ENCODE measurements at regions not wholly inside any gene's neighbourhood (a gene's known extent, or its start where the extent isn't known, plus 50 kb on each side); places are given as distances from the start of the nearest gene placed in this dataset.
A peak's percentile ranks its signal among the peaks of the same experiment; 100 is the strongest.

DNA sequence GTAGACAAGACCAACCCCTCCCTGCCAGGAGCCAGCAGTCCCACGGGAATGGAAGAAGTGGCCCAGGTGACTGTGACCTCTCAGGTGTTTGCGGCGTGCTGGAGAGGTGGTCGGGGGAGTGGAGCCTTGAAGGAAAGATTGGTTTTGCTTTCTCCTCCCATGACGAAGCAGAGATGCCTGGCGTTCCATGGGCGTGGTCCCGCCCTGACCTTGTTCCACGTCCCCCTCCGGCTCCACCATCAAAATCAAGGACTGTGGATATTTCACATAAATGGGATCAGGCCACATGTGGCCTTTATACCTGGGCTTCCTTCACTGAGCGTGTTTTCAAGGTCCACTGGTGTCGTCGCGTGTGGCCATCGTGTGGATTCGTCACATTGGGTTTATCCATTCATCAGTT, 270.6 kb upstream of the TNRC6C start:
- Histone ChIP-seq H3K4me3 (no peak overlapping the region), H3K27me3 (peaks cover 17% of the 10 kb centered on the region; the same call in 1 of the 2 replicates), H3K4me1 (peaks cover 9% of the 10 kb centered on the region), H3K36me3 (no peaks in the 10 kb centered on the region), H3K9me3 (replicated peaks) (no peaks in the 10 kb centered on the region), H3K27ac (no peak overlapping the region)
- DNase-seq: no peak

DNA sequence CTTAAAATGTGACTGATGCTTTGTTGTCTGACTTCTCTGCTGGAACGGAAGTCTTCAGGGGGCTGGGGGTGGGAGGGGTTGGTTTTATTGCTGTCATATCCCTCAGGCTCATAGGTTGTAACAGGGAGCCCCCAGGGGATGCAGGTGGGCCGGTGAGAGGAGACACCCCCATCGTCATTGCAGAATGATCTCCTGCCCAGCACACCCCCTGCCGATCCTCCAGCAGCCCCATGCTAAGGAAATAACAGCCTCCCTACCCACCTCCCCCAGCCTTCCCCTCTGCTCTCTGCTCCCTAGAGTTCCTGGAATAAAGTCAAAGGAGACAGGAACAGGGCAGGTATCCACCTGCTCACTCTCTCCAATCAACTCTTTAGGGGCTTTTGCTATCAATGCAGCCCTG, 270.1 kb upstream of the TNRC6C start:
- Histone ChIP-seq H3K9me3 (replicated peaks) (no peaks in the 10 kb centered on the region), H3K4me1 (peaks cover 9% of the 10 kb centered on the region), H3K36me3 (no peaks in the 10 kb centered on the region), H3K27ac (no peak overlapping the region), H3K4me3 (no peak overlapping the region), H3K27me3 (peaks cover 21% of the 10 kb centered on the region)
- DNase-seq: no peak

DNA sequence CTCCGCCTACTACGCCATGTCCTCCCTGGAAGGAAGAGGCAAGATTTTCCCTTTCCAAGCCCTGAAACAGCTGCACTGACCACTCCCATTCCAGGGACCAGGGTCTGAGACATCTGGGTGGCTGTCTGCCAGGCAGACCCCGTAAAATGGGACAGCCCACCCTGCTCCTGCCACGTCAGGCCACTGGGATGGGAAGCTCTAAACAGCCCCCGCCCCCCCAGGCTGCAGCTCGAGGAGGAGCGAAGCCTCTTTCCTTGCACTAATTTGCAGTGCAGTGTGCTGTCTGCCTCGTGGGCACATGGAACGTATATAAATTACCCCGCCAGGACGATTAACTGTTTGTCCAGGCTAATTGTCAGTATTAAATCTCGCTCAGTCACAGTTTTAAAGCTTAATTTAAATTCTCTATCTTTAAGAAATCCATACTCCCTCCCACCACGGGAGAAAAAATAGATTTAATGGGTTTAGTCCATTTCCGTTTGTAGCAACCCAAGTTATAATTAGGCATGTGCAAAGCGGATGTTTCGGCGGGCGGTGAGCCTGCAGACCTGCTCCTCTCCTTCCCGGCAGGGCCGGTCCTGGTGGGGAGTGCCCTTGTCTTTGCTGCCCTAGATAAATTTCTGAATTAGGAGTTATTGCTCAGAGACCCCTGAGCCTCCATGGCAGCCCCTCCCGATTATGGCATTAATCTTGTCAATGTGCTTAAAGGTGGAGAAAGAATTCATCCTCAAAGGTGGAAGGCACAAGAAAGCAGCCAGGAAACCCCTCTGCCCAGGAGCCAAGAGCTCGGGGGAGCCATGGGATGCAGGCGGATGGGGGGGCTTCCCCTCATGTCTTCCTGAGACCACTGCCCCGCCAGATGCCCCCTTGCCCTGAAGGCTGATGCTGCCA, 268.0 kb upstream of the TNRC6C start:
- no peaks in the 10 kb centered on the region for H3K36me3 ChIP-seq
- H3K4me3 ChIP-seq: peak overlapping the region; percentile 21
- peaks cover 33% of the 10 kb centered on the region for H3K27me3 ChIP-seq
- peaks cover 9% of the 10 kb centered on the region for H3K4me1 ChIP-seq
- DNase-seq: peak; percentile 53 to 54
- no peak overlapping the region for H3K27ac ChIP-seq
- no peaks in the 10 kb centered on the region for H3K9me3 ChIP-seq (replicated peaks)

DNA sequence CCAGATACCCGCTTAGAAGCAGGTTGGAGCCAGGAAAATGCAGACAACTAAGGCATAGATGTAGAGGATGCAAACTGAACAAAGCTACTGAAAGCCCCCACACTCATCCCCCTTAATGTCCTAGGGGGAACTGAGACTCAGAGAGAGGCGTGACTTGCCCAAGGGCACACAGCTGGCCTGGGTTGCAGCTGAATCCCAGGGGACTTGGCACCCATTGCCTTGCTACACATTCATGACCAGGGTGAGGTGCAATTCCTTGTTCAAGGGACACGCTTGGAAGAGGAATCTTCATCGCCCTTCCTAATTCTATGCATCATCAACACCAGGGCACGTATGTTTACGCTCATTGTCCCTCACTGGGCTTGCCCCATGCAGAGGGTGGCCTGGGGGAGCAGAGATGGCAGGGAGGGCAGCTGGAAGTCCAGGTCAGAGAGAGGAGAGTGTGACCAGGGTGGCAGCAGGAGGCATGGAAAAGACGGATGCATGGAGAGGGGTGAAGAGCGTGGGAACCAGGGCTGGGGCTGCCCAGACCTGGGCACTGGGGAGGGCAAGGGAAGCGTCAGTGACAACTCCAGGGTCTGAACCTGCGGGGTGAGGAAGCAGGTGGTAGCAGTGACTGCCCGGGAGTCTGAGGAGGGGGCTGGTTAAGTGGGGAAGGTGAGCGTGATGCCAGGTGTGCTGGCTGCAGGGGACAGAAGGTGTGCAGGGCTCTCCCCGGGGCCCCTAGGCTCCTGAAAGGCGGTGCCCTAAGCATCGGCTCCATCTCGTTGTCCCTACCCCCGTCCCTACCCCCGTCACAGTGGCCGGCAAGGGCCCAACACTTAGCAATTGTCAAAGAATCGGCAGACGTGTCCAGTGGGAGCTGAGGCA, 267.1 kb upstream of the TNRC6C start:
- no peak overlapping the region for H3K27ac ChIP-seq
- H3K36me3 ChIP-seq: no peaks in the 10 kb centered on the region
- H3K4me3 ChIP-seq: no peak overlapping the region
- H3K9me3 ChIP-seq (replicated peaks): no peaks in the 10 kb centered on the region
- peaks cover 9% of the 10 kb centered on the region for H3K4me1 ChIP-seq
- H3K27me3 ChIP-seq: peaks cover 33% of the 10 kb centered on the region
- no peak for DNase-seq

DNA sequence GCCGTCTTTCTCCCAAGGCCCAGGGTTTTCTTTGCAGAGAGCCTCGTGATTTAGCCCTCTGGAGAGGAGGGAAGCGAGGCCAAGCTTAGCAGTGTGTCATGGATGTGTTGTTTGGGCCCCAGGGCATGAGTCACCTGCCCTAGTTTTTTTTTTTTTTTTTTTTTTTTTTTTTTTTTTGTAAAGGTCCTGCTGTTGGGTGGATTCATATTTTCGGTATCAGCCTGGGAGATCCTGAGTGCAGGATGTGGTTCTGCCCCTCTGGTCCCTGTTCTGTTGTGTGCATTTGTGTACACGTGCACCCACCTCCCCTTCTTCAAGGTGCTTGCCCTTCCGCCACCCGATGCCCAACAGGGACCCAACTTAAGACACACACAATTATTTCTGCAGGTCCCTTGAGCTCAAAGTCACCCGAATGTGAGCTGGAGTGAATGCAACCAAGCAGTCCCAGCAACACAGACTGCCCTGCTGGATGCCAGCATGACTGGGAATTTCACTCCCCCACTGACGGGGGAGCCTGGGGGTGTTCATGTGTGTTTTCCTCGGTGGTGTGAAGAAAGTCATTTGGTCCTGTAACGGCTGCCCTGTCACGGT, 265.8 kb upstream of the TNRC6C start:
- no peaks in the 10 kb centered on the region for H3K36me3 ChIP-seq
- peak in 1 of 2 experiments; percentile 15 for DNase-seq
- H3K4me1 ChIP-seq: peaks cover 9% of the 10 kb centered on the region
- no peaks in the 10 kb centered on the region for H3K9me3 ChIP-seq (replicated peaks)
- no peak overlapping the region for H3K4me3 ChIP-seq
- peaks cover 33% of the 10 kb centered on the region for H3K27me3 ChIP-seq
- H3K27ac ChIP-seq: no peak overlapping the region

DNA sequence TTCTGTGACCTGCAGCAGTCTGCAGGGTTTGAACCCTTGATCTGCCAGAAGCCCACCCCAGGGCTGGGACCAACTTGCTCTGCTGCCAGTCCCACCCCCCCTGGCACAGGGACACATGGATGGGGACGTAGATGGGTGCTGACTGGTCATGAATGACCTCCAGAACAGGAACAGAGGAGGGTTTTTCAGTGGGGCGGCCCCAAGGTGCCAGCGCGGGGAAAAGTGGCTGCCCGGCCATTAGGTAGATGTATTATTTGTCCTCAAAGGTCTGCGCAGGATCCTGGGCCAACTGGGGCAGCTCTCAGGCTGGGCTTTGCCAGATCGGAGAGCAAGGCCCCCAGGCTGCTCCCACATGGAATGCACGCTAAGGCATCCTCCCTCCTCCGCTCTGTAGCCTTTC, 265.2 kb upstream of the TNRC6C start:
- Histone ChIP-seq H3K36me3 (no peaks in the 10 kb centered on the region), H3K27me3 (peaks cover 34% of the 10 kb centered on the region), H3K9me3 (replicated peaks) (no peaks in the 10 kb centered on the region), H3K27ac (no peak overlapping the region), H3K4me1 (peaks cover 9% of the 10 kb centered on the region), H3K4me3 (no peak overlapping the region)
- no peak for DNase-seq

DNA sequence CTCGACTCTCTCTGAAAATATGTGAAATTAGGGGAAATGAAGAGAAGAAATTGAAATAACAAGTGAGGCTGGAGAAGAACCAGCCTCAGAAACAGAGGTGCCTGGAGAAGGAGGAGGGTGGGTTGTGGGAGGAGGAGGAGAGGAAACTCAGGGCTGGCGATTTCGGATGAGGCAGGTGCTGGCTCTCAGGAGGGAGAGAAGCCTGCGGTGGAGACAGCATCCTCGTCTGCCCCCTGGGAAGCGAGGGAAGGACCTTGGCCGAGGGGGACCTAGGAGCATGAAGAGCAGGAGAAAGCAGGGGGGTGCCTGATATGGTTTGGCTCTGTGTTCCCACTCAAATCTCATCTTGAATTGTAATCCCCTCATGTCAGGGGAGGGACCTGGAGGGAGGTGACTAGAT, 264.7 kb upstream of the TNRC6C start:
- Histone ChIP-seq H3K36me3 (no peaks in the 10 kb centered on the region), H3K27me3 (peaks cover 36% of the 10 kb centered on the region), H3K4me1 (peaks cover 9% of the 10 kb centered on the region), H3K9me3 (replicated peaks) (no peaks in the 10 kb centered on the region), H3K4me3 (no peak overlapping the region), H3K27ac (no peak overlapping the region)
- DNase-seq: no peak

DNA sequence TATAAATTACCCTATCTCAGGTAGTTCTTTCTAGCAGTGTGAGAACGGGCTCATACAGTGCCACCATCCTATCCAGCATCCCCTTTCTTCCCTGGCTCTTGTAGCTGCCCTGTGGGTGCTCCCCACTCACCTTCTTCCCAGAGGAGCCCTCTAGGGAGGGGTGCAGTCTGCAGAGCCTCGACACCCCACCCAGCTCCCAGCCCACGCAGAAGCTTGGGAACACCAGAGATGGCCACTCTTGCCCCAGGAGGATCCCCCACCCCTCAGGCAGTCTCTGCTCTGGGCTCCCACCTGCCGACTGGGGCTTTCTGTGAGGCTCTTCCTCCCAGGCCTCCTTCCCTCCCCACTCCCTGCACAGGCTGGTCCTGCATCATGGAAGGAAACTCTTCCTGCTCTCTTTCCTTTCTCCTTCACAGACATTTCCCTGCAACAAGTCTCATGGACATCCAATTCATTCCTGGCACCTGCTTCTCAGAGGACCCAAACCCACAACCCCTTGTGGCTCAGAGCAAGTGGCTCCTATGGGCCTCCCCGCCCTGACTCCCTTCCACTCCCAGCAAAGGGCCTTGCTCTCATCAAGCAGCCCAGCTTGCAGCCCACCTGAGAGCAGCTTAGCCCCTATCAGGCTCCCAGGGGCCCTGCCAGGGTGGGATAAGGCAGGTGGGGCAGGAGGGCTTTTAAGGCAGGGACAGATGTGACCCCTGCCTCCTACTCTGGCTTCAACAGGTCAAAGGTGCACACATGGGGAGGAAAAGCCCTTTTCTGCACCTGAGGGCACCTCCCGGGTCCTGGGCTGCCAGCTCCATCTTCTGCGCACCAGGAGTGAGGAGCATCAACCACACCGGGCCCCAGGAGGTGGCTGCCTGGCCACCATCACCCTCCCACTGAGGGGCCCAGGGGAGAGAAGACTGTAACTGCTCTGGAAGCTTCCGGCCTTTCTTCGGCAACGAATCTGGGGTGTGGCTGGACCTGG, 263.8 kb upstream of the TNRC6C start:
- Histone ChIP-seq H3K27ac (no peak overlapping the region), H3K36me3 (no peaks in the 10 kb centered on the region), H3K9me3 (replicated peaks) (no peaks in the 10 kb centered on the region), H3K4me3 (no peak overlapping the region), H3K27me3 (peaks cover 45% of the 10 kb centered on the region), H3K4me1 (peaks cover 9% of the 10 kb centered on the region)
- no peak for DNase-seq

DNA sequence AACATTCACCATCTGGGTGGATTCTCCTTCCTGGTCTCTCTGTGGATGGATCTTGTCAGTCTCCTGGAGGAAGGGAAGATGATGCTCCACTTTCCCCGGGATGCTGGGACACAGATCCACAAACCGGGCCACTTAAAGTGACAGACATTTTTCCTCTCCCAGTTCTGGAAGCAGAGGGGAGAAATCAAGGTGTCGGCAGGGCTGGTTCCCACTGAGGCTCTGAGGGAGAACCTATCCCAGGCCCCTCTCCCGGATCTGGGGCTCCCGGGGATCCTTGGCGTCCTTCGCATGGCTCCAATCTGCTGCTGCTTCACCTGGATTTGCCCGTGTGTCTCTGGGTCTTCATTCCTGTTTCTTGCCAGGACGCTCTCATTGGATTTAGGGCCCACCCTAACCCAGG, 263.1 kb upstream of the TNRC6C start:
- Histone ChIP-seq H3K27me3 (peaks cover 48% of the 10 kb centered on the region), H3K36me3 (no peaks in the 10 kb centered on the region), H3K27ac (no peak overlapping the region), H3K9me3 (replicated peaks) (no peaks in the 10 kb centered on the region), H3K4me1 (peaks cover 4% of the 10 kb centered on the region), H3K4me3 (no peak overlapping the region)
- DNase-seq: no peak

DNA sequence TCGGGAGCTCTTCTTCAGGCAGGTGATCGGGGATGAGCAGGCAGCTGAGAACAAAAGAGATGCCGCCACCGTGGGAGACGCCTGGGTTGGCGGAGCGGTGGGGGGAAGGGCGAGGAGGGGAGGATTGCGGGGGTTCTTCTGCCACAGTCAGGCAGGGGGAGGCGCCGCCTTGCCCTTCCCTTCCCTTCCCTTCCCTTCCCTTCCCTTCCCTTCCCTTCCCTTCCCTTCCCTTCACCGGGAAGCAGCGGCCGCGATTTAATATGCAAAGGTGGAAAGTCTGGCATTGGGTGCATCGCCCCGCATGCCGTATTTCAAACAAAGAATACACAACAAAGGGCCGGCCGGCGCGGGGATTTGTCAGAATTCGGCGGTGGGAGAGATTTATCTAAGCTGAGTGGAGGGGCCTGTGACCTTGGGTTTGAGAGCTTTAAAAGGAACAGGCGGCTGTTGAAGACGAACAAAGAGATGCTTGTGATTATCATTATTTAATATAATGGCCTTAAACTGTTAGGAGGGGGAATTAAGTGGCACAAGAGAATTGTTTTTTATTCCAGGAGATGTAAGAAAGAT, 262.3 kb upstream of the TNRC6C start:
- H3K27ac ChIP-seq: no peak overlapping the region
- H3K4me3 ChIP-seq: no peak overlapping the region
- no peaks in the 10 kb centered on the region for H3K9me3 ChIP-seq (replicated peaks)
- H3K4me1 ChIP-seq: no peaks in the 10 kb centered on the region
- H3K36me3 ChIP-seq: no peaks in the 10 kb centered on the region
- peaks cover 50% of the 10 kb centered on the region for H3K27me3 ChIP-seq
- DNase-seq: no peak

DNA sequence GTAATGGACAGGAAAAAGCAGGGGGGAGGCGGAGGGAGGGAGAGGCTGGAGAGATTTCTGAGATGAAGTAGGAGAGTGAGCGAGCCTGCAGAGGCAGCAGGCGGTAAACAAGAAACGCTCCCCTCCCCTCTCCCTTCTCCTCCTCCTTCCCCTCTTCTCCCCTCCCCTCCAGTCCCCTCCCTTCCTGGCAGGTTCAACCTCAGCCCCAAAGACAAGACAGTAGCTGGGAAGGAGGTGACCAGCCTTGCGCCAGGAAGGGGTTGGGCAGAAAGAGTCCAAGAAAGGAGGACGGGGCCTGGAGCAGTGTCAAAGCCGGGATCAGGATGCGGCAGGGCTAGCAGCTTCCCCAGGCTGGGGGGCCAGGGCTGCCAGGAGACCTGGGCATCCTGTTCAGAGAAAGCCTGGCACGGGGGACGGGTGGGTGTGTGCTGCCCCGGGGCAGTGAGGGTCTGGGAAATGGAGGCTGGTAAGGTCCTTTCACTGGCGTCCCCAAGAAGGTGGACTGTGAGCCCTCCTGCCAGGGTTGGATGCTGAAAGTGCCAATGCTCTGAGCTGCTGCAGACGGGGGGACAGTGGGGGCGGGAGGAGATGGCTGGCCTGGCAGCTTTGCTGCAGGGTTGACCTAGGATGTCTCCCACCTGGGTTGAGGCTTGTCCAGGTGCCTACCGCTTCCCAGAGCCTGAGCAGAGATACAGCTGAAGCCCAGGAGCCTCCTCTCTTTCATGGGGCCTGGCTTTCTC, 261.6 kb upstream of the TNRC6C start:
- DNase-seq: no peak
- Histone ChIP-seq H3K4me3 (no peak overlapping the region), H3K4me1 (no peaks in the 10 kb centered on the region), H3K36me3 (no peaks in the 10 kb centered on the region), H3K9me3 (replicated peaks) (no peaks in the 10 kb centered on the region), H3K27ac (no peak overlapping the region), H3K27me3 (peaks cover 53% of the 10 kb centered on the region)

DNA sequence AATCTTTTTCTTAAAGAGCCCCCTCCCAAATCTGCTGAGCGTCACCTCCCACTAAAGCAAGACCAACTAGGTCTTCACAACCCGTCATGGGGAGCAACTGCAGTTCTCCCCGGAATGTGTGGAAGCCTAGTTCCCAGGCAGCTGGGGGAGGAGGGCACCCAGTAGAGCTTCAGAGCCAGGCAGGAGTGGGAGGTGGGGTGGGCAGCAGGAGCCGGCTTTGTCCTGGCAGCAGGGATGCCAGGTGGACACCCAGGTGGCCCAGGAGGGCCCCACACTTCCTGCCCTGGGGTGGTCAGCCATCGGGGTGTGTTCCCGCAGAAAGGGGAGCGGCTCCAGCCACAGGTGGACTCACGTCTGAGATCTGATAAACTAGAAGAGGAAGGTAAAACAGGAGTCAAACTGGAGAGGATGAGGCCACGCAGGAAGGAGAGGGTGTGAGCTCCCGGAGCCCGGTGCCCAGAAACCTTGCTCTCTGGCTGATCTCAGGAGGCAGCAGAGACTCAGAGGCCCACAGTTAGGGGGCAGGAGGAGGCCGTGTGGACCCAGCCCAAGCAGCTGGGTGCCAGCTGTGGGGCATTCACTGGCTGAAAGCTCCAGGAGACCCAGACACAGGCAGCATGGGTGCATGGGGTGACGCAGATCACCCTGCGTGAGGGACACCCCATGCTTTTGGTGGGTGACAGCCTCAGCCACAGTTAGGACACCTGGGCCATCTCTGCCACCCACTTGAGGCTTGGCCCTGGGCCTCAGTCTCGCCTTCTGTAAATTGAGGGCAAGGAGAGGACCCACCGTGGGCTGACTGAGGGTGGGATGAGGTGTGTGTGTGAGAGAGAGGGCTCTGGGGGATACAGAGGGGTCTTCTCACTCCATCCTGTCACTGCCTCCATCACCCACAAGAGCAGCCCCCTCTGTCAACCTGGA, 260.8 kb upstream of the TNRC6C start:
- no peak overlapping the region for H3K4me3 ChIP-seq
- no peaks in the 10 kb centered on the region for H3K9me3 ChIP-seq (replicated peaks)
- DNase-seq: no peak
- no peak overlapping the region for H3K27ac ChIP-seq
- H3K36me3 ChIP-seq: no peaks in the 10 kb centered on the region
- no peaks in the 10 kb centered on the region for H3K4me1 ChIP-seq
- H3K27me3 ChIP-seq: peaks cover 51% of the 10 kb centered on the region
